Mesenchymal stem cell (in vitro differentiated cells and primary cell): ENCODE measurements at regions not wholly inside any gene's neighbourhood (a gene's known extent, or its start where the extent isn't known, plus 50 kb on each side); places are given as distances from the start of the nearest gene placed in this dataset.
A peak's percentile ranks its signal among the peaks of the same experiment; 100 is the strongest.

Experiments
- DNase-seq: peaks from one replicate; pipeline ENCODE4 v3.0.0-alpha.2; 2013
- H2AFZ ChIP-seq: one replicate; pipeline ENCODE4 v1.6.1; 2013; ENCODE audit warnings: low read depth, mild to moderate bottlenecking, control low read depth, inconsistent platforms, low read length, moderate library complexity
- H2AK5ac ChIP-seq: 2 replicates; pipeline ENCODE4 v1.6.1; 2013; ENCODE audit warnings: low read length, moderate library complexity, mild to moderate bottlenecking, inconsistent platforms; ENCODE audit not compliant: severe bottlenecking
- H2BK120ac ChIP-seq: one replicate; pipeline ENCODE4 v1.6.1; 2013; ENCODE audit warnings: low read depth, mild to moderate bottlenecking, inconsistent platforms, low read length, moderate library complexity
- H2BK12ac ChIP-seq, 2 experiments: one replicate each; pipeline ENCODE4 v1.6.1; 2013; ENCODE audit warnings: inconsistent platforms in 2 of 2, low read length in 2 of 2, mild to moderate bottlenecking in 2 of 2, moderate library complexity in 2 of 2, control low read depth in 1 of 2
- H2BK15ac ChIP-seq: one replicate; pipeline ENCODE4 v1.6.1; 2013; ENCODE audit warnings: mild to moderate bottlenecking, low read depth, inconsistent platforms; ENCODE audit not compliant: poor library complexity, severe bottlenecking
- H2BK5ac ChIP-seq: 2 replicates; pipeline ENCODE4 v1.6.1; 2013; ENCODE audit warnings: low read depth, mild to moderate bottlenecking, low read length, control low read depth, inconsistent platforms; ENCODE audit not compliant: poor library complexity, severe bottlenecking
- H3K14ac ChIP-seq, 2 experiments: one replicate each; pipeline ENCODE4 v1.6.1; 2013; ENCODE audit warnings: inconsistent platforms in 2 of 2, low read length in 2 of 2, control low read depth in 1 of 2, mild to moderate bottlenecking in 1 of 2, moderate library complexity in 1 of 2
- H3K18ac ChIP-seq, 2 experiments: one replicate each; pipeline ENCODE4 v1.6.1; 2013; ENCODE audit warnings: inconsistent platforms in 2 of 2, low read length in 2 of 2, control low read depth in 1 of 2, low read depth in 1 of 2, mild to moderate bottlenecking in 1 of 2
- H3K23ac ChIP-seq, 2 experiments: one replicate each; pipeline ENCODE4 v1.6.1; 2013; ENCODE audit warnings: inconsistent platforms in 2 of 2, low read length in 2 of 2, mild to moderate bottlenecking in 2 of 2, moderate library complexity in 2 of 2, control low read depth in 1 of 2
- H3K27ac ChIP-seq: 2 replicates; pipeline ENCODE4 v1.5.1; 2013; ENCODE audit warnings: mild to moderate bottlenecking, moderate library complexity, low read length, control low read depth, inconsistent platforms; ENCODE audit not compliant: poor library complexity, severe bottlenecking
- H3K27me3 ChIP-seq, 2 experiments: 2 replicates each; pipeline versions ENCODE4 v1.6.1 to v1.7.0; 2013; ENCODE audit warnings: low read length in 2 of 2, mild to moderate bottlenecking in 2 of 2, moderate library complexity in 2 of 2, control low read depth in 1 of 2, inconsistent platforms in 1 of 2; ENCODE audit not compliant: control insufficient read depth in 1 of 2, insufficient read depth in 1 of 2
- H3K36me3 ChIP-seq, 2 experiments: 2 replicates each; pipeline versions ENCODE4 v1.6.1 to v1.7.0; 2013; ENCODE audit warnings: low read length in 2 of 2, control low read depth in 1 of 2, inconsistent platforms in 1 of 2, low read depth in 1 of 2, mild to moderate bottlenecking in 1 of 2; ENCODE audit not compliant: insufficient read depth in 2 of 2, control insufficient read depth in 1 of 2
- H3K4ac ChIP-seq, 2 experiments: one replicate each; pipeline ENCODE4 v1.6.1; 2013; ENCODE audit warnings: inconsistent platforms in 2 of 2, low read length in 2 of 2, mild to moderate bottlenecking in 2 of 2, moderate library complexity in 2 of 2, control low read depth in 1 of 2, low read depth in 1 of 2
- H3K4me1 ChIP-seq: 2 replicates; pipeline ENCODE4 v1.6.1; 2013; ENCODE audit warnings: low read depth, low read length, control low read depth; ENCODE audit not compliant: control insufficient read depth, insufficient read depth
- H3K4me2 ChIP-seq: 2 replicates; pipeline ENCODE4 v1.6.1; 2013; ENCODE audit warnings: low read length, mild to moderate bottlenecking, inconsistent platforms; ENCODE audit not compliant: poor library complexity, severe bottlenecking
- H3K4me3 ChIP-seq, 2 experiments: 2 replicates each; pipeline versions ENCODE4 v1.5.1 to v1.7.0; 2013; ENCODE audit warnings: low read length in 2 of 2, mild to moderate bottlenecking in 2 of 2, control low read depth in 1 of 2, low read depth in 1 of 2; ENCODE audit not compliant: insufficient read depth in 1 of 2
- H3K79me1 ChIP-seq: replicated peaks from 2 replicates; pipeline ENCODE4 v1.6.1; 2013; ENCODE audit warnings: mild to moderate bottlenecking, control low read depth, low read length, inconsistent platforms; ENCODE audit not compliant: poor library complexity, severe bottlenecking
- H3K9ac ChIP-seq: 2 replicates; pipeline ENCODE4 v1.7.0; 2013; ENCODE audit warnings: mild to moderate bottlenecking, low read length, moderate library complexity
- H3K9me3 ChIP-seq: 2 replicates; pipeline ENCODE4 v1.7.0; 2013; ENCODE audit warnings: mild to moderate bottlenecking, low read length; ENCODE audit not compliant: control insufficient read depth
- H4K8ac ChIP-seq: one replicate; pipeline ENCODE4 v1.6.1; 2013; ENCODE audit warnings: inconsistent platforms, mild to moderate bottlenecking, low read length, moderate library complexity
- H4K91ac ChIP-seq: one replicate; pipeline ENCODE4 v1.6.1; 2013; ENCODE audit warnings: mild to moderate bottlenecking, low read length, inconsistent platforms
- WGBS: methylation state at CpG from one replicate; pipeline ENCODE4 v1.1.7; 2013; ENCODE audit warnings: mixed read lengths; 5-methylcytosine and 5-hydroxymethylcytosine counted together

DNA sequence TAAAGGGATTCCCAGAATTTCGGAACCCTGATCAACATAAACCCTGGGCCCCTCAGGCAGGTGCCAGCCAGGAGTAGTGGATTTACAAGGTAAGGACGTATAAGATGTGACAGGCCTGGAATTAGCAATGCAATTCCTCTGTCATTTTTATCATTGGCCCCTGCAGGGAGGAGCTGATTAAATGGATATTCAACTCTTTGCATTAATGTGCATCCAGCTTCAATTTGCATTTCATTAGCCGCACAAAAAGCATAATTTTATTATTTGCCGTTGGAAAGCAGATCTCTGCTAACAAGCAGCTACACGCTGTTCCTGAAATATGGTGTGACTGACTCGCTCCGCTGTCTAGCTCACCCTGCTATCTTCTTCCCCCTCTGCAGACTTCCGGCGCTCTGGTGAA, 195.8 kb downstream of the RPS24 start:
- peaks cover 0 to 9% of the 10 kb centered on the region in 2 experiments for H3K27me3 ChIP-seq
- no peak overlapping the region for H4K91ac ChIP-seq
- H3K4me2 ChIP-seq: no peak overlapping the region
- no peak overlapping the region for H2BK15ac ChIP-seq
- no peak overlapping the region for H2AFZ ChIP-seq
- H3K4me1 ChIP-seq: peaks cover 9% of the 10 kb centered on the region
- 90% methylated on average over 9 of the region's 9 CpGs for WGBS
- no peak overlapping the region for H3K4ac ChIP-seq
- no peaks in the 10 kb centered on the region for H3K9me3 ChIP-seq
- no peak overlapping the region for H4K8ac ChIP-seq
- H3K23ac ChIP-seq: no peak overlapping the region
- no peak overlapping the region for H3K27ac ChIP-seq
- no peaks in the 10 kb centered on the region for H3K79me1 ChIP-seq
- H3K9ac ChIP-seq: no peak overlapping the region
- no peak overlapping the region for H2BK5ac ChIP-seq
- H3K18ac ChIP-seq: no peak overlapping the region
- H3K4me3 ChIP-seq: no peak overlapping the region
- no peak overlapping the region for H2BK12ac ChIP-seq
- no peak overlapping the region for H2AK5ac ChIP-seq
- H2BK120ac ChIP-seq: no peak overlapping the region
- no peak for DNase-seq
- no peaks in the 10 kb centered on the region for H3K36me3 ChIP-seq
- H3K14ac ChIP-seq: no peak overlapping the region

DNA sequence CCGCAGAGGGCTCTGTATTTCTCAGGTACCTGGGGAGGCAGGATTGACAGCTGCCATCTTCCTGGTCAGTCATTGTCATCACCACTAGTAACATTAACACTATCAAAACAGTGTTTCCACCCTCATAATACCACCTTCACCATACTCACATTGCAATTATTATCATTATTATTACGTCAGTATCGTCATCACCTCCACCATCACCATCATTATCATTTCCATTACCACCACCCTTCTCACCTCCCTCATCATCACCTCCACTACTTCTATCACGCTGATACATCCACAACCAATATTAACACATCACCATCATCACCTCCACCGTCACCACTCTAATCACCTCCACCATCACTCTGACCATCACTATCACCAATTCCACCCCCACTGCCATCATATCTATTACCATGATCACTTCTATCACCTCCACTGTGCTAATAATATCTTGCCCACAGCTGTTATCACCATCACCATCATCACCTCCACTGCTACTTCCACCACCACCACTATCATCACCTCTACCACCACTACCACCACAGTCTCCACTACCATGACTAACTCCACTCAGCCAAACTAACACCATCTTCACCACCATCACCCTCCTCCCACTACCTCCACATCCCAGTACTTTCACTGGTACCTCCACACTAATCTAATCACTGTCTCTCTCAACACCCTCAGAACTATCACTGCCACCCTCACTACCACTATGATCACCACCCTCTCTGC, 196.4 kb downstream of the RPS24 start:
- Histone ChIP-seq H3K4me3 (no peak overlapping the region), H3K9me3 (no peaks in the 10 kb centered on the region), H2AFZ (no peak overlapping the region), H2BK15ac (no peak overlapping the region), H3K27ac (no peak overlapping the region), H2BK12ac (no peak overlapping the region), H2BK5ac (no peak overlapping the region), H3K4ac (no peak overlapping the region), H3K14ac (no peak overlapping the region), H3K18ac (no peak overlapping the region), H2BK120ac (no peak overlapping the region), H3K4me1 (peaks cover 4% of the 10 kb centered on the region), H4K91ac (no peak overlapping the region), H2AK5ac (no peak overlapping the region), H4K8ac (no peak overlapping the region), H3K27me3 (peaks cover 0 to 9% of the 10 kb centered on the region in 2 experiments), H3K36me3 (no peaks in the 10 kb centered on the region), H3K9ac (no peak overlapping the region), H3K79me1 (no peaks in the 10 kb centered on the region), H3K4me2 (no peak overlapping the region), H3K23ac (no peak overlapping the region)
- 92% methylated on average over 5 of the region's 5 CpGs for WGBS
- DNase-seq: no peak

DNA sequence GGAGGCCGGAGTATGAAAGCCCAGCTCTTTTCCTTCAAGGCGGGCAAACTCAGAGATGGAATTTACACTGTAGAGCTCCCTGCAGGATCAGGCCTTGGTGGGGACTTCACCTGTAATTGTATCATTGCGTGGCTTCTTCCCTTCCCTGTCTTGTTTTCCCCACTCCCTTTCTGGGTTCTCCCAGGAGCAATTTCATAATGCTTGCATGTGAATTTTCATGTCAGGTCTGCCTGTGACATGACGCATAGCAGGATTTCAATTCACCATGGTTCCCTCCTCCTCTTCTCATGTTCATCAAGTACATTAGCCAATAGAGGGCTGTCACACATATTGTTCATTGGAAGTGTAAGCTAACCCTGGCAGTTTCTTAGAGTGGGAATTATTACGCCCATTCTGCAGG, 197.7 kb downstream of the RPS24 start:
- no peak for DNase-seq
- Histone ChIP-seq H4K8ac (no peak overlapping the region), H3K9me3 (no peaks in the 10 kb centered on the region), H2AFZ (no peak overlapping the region), H3K23ac (no peak overlapping the region), H2BK12ac (no peak overlapping the region), H2BK15ac (no peak overlapping the region), H2BK5ac (no peak overlapping the region), H3K4ac (no peak overlapping the region), H3K9ac (no peak overlapping the region), H2AK5ac (no peak overlapping the region), H3K27me3 (peaks cover 0 to 9% of the 10 kb centered on the region in 2 experiments), H3K18ac (no peak overlapping the region), H3K4me1 (no peaks in the 10 kb centered on the region), H2BK120ac (no peak overlapping the region), H3K4me2 (no peak overlapping the region), H3K36me3 (no peaks in the 10 kb centered on the region), H3K27ac (no peak overlapping the region), H4K91ac (no peak overlapping the region), H3K14ac (no peak overlapping the region), H3K4me3 (no peak overlapping the region), H3K79me1 (no peaks in the 10 kb centered on the region)
- 94% methylated on average over 5 of the region's 5 CpGs for WGBS

DNA sequence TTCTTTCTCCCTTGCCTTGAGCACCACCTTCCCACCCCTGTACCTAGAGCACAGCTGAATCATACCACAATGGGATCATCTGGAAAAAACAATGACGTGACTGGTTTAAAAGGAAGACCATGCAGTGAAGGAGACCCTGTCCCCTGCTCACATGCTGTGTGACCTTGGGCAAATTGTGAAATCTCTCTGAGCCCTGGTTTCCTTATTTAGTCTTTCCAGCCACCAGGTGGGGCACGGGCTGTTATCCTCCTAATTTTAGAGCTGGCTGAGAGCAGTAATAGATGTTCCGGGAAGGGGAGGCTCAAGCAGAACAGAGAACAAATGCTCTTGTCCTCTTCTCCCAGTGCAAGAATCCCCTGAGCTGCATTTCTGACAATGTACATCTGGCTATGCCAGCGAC, 198.3 kb downstream of the RPS24 start:
- Histone ChIP-seq H3K9ac (peak overlapping the region; percentile 40), H2BK5ac (no peak overlapping the region), H2AFZ (no peak overlapping the region), H3K18ac (no peak overlapping the region), H3K23ac (no peak overlapping the region), H3K79me1 (no peaks in the 10 kb centered on the region), H3K36me3 (no peaks in the 10 kb centered on the region), H2BK15ac (no peak overlapping the region), H3K27ac (no peak overlapping the region), H2BK120ac (no peak overlapping the region), H4K91ac (no peak overlapping the region), H2AK5ac (no peak overlapping the region), H2BK12ac (no peak overlapping the region), H3K4me1 (no peaks in the 10 kb centered on the region), H3K14ac (no peak overlapping the region), H3K4me3 (no peak overlapping the region), H3K9me3 (no peaks in the 10 kb centered on the region), H3K4ac (no peak overlapping the region), H4K8ac (no peak overlapping the region), H3K27me3 (peaks cover 0 to 9% of the 10 kb centered on the region in 2 experiments), H3K4me2 (no peak overlapping the region)
- 73% methylated on average over 4 of the region's 4 CpGs for WGBS
- peak; percentile 22 for DNase-seq
